Panc1 (cell line): ENCODE measurements at regions not wholly inside any gene's neighbourhood (a gene's known extent, or its start where the extent isn't known, plus 50 kb on each side); places are given as distances from the start of the nearest gene placed in this dataset.

ENCODE experiments used
- ATAC-seq: fragments of 200-7000 bp; cut with Tn5 transposase; 2 replicates; pipeline ENCODE4 v1.9.1; 2020; ENCODE audit warnings: mild to moderate bottlenecking, moderate library complexity
- BruUV-seq: library from RNA; stranded (reverse); fragments of 400-500 nt; replicated peaks from 2 replicates; lab custom pipeline; 2021; lab: Mats Ljungman, UMichigan
- CTCF ChIA-PET: fragments of 300-600 bp; sonication (Branson Sonifier 250); formaldehyde crosslinking; loops from one replicate; lab custom pipeline; 2022; ENCODE audit warnings: antibody characterized with exemption; lab: Charles Lee
- POLR2A ChIA-PET: fragments of 300-600 bp; sonication (Branson Sonifier 250); formaldehyde crosslinking; loops from one replicate; lab custom pipeline; 2022; ENCODE audit warnings: antibody characterized with exemption; lab: Charles Lee
- DNase-seq: peaks from one replicate; pipeline ENCODE4 v3.0.0-alpha.2; 2010; ENCODE audit warnings: low read depth, low spot score
- H3K27ac ChIP-seq: 2 replicates; pipeline ENCODE4 v1.5.1; 2011; ENCODE audit warnings: mild to moderate bottlenecking, low read length, inconsistent platforms
- H3K27me3 ChIP-seq: fragments of 200-500 bp; sonication (Bioruptor generic); 2 replicates; pipeline ENCODE4 v1.6.0; 2014; ENCODE audit warnings: low read length, inconsistent platforms; ENCODE audit not compliant: control insufficient read depth, insufficient read depth
- H3K36me3 ChIP-seq: fragments of 200-500 bp; sonication (Bioruptor generic); 2 replicates; pipeline ENCODE4 v1.5.1; 2014; ENCODE audit warnings: inconsistent platforms, mild to moderate bottlenecking, low read length, moderate library complexity; ENCODE audit not compliant: control insufficient read depth, insufficient read depth
- H3K4me1 ChIP-seq: 2 replicates; pipeline ENCODE4 v1.5.1; 2011; ENCODE audit warnings: inconsistent platforms, mild to moderate bottlenecking, low read length, moderate library complexity; ENCODE audit not compliant: control insufficient read depth, insufficient read depth
- H3K4me3 ChIP-seq, 2 experiments: 2 replicates each; pipeline ENCODE4 v1.5.1; 2011 to 2012; ENCODE audit warnings: low read depth in 2 of 2, low read length in 2 of 2, mild to moderate bottlenecking in 2 of 2, inconsistent platforms in 1 of 2, moderate library complexity in 1 of 2
- H3K9me3 ChIP-seq: fragments of 200-500 bp; sonication (Bioruptor generic); 2 replicates; pipeline ENCODE4 v1.5.1; 2014; ENCODE audit warnings: low read depth, mild to moderate bottlenecking, inconsistent platforms, low read length, moderate library complexity; ENCODE audit not compliant: control insufficient read depth, insufficient read depth
- CTCF ChIP-seq: fragments of 450-650 bp; IDR thresholded peaks from 2 replicates; pipeline ENCODE4 v1.5.1; 2017; ENCODE audit warnings: mild to moderate bottlenecking
- POLR2AphosphoS5 ChIP-seq: IDR thresholded peaks from 2 replicates; pipeline ENCODE4 v1.6.1; 2012; ENCODE audit warnings: mild to moderate bottlenecking, low read depth, low read length, moderate library complexity
- REST ChIP-seq, 2 experiments: IDR thresholded peaks; 2 replicates each; pipeline ENCODE4 v1.6.1; 2011 to 2012; ENCODE audit warnings: low read depth in 2 of 2, control low read depth in 1 of 2, low read length in 1 of 2, mild to moderate bottlenecking in 1 of 2, moderate library complexity in 1 of 2; ENCODE audit not compliant: insufficient read depth in 1 of 2
- SIN3A ChIP-seq: IDR thresholded peaks from 2 replicates; pipeline ENCODE4 v1.6.1; 2012; ENCODE audit warnings: low read depth, mild to moderate bottlenecking, low read length, moderate library complexity, borderline replicate concordance; ENCODE audit not compliant: insufficient read depth
- TCF7L2 ChIP-seq: IDR thresholded peaks from 2 replicates; pipeline ENCODE4 v1.6.1; 2011; ENCODE audit warnings: mild to moderate bottlenecking, low read depth, low read length, inconsistent platforms
- in situ Hi-C: cut with HindIII; loops from 2 replicates; pipeline ENCODE4 v1.10.0; 2016; ENCODE audit warnings: low sequenced_read_pairs, low pct_unique_long_range_greater_than_20kb
- intact Hi-C: fragments of 100-400 bp; cut with micrococcal nuclease; formaldehyde crosslinking; loops from one replicate; pipeline ENCODE4 v1.10.0; 2022; ENCODE audit not compliant: unreplicated experiment

DNA sequence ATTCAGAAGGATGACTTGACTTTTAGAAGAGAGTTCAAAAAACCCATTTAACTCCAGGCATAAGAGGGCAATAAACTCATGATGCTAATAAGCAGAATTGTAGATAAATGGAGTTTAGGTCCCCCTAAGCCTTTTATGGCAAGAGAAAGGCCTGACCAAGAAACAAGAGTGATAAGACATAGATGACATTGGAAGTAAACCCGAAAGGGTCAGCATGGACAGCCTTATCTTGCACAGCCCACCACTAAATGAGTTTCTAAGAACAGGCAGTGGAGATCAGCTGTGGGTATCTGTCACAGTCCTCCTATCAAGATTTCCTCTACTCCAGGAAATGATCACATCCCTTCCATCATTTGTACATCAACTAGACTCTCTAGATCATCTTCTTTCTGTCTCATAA lies 457.9 kb upstream of the ADAMTS9 start:
- no TSS peak for BruUV-seq
- CTCF ChIA-PET, result no interaction called here
- intact Hi-C loops, result no loop called here

DNA sequence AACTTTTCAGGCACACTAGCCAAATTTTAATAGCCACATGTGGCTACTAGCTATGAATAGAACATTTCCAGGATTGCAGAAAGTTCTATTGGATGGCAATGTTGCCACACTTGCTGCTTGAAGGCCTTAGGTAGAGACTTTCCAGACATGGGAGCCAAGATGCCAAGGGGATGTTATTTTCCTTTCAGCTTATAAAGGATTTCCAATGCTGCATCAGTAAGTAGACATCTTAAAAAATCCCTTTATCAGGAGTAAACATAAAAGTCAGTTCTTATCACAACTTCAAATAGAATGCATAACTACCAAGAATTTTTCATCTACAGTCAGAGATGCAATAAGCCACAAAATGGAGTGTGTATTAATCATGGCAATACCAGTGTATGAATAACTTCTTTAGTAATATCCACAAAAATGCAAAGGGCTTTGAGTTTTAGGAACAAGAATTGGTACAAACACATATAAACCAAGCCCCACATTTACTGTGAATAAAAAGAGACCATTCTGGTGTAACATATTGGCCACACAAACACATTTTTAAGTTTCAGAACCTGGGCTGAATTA lies 457.1 kb upstream of the ADAMTS9 start:
- intact Hi-C loops, result no loop called here
- ATAC-seq, result no peak
- BruUV-seq, result no TSS peak
- POLR2A ChIA-PET, result no interaction called here
- no peak for DNase-seq
- Histone ChIP-seq H3K4me3 (no peak overlapping the region), H3K27ac (no peak overlapping the region), H3K9me3 (no peaks in the 10 kb centered on the region), H3K27me3 (no peaks in the 10 kb centered on the region), H3K36me3 (no peaks in the 10 kb centered on the region), H3K4me1 (no peaks in the 10 kb centered on the region)
- in situ Hi-C loops, result no loop called here
- TF ChIP-seq TCF7L2, result no peak
- no peak for TF ChIP-seq SIN3A
- TF ChIP-seq POLR2AphosphoS5, result no peak
- TF ChIP-seq CTCF, result no peak
- no peak for TF ChIP-seq REST (IDR thresholded peaks at IDR 0.05; ENCODE audit: insufficient read depth in 1 of 2, low read depth in 2 of 2, low read length in 1 of 2)
- CTCF ChIA-PET, result no interaction called here

More for the DNA sequence above, 457.9 kb upstream of the ADAMTS9 start:
- Histone ChIP-seq H3K27me3 (no peaks in the 10 kb centered on the region), H3K9me3 (no peaks in the 10 kb centered on the region), H3K4me3 (no peak overlapping the region), H3K36me3 (no peaks in the 10 kb centered on the region), H3K27ac (no peak overlapping the region), H3K4me1 (no peaks in the 10 kb centered on the region)
- POLR2A ChIA-PET, result no interaction called here
- TF ChIP-seq SIN3A, result no peak
- TF ChIP-seq REST (IDR thresholded peaks at IDR 0.05; ENCODE audit: insufficient read depth in 1 of 2, low read depth in 2 of 2, low read length in 1 of 2), result no peak
- TF ChIP-seq TCF7L2, result no peak
- TF ChIP-seq POLR2AphosphoS5, result no peak
- TF ChIP-seq CTCF, result no peak
- in situ Hi-C loops, result no loop called here
- DNase-seq (no peak), ATAC-seq (no peak)
